Neuron (in vitro differentiated cells): ENCODE measurements at regions not wholly inside any gene's neighbourhood (a gene's known extent, or its start where the extent isn't known, plus 50 kb on each side); places are given as distances from the start of the nearest gene placed in this dataset.
"Not testable (repeated sequence)": the region's sequence is repeated elsewhere in the genome, so short reads cannot be mapped to it uniquely, and the experiment has no call there.

ENCODE experiments used
- H2AFZ ChIP-seq: one replicate; pipeline ENCODE4 v1.6.1; 2013; ENCODE audit warnings: low read depth, mild to moderate bottlenecking, inconsistent platforms, low read length, moderate library complexity
- H3K27me3 ChIP-seq: one replicate; pipeline ENCODE4 v1.6.1; 2013; ENCODE audit warnings: low read length; ENCODE audit not compliant: insufficient read depth
- H3K36me3 ChIP-seq: one replicate; pipeline ENCODE4 v1.6.1; 2013; ENCODE audit warnings: low read length; ENCODE audit not compliant: insufficient read depth
- H3K4me1 ChIP-seq: one replicate; pipeline ENCODE4 v1.6.1; 2013; ENCODE audit warnings: low read length; ENCODE audit not compliant: insufficient read depth
- H3K4me3 ChIP-seq: 2 replicates; pipeline ENCODE4 v1.5.1; 2013; ENCODE audit warnings: mild to moderate bottlenecking, low read length, moderate library complexity
- H3K9me3 ChIP-seq: one replicate; pipeline ENCODE4 v1.6.1; 2013; ENCODE audit warnings: low read length

DNA sequence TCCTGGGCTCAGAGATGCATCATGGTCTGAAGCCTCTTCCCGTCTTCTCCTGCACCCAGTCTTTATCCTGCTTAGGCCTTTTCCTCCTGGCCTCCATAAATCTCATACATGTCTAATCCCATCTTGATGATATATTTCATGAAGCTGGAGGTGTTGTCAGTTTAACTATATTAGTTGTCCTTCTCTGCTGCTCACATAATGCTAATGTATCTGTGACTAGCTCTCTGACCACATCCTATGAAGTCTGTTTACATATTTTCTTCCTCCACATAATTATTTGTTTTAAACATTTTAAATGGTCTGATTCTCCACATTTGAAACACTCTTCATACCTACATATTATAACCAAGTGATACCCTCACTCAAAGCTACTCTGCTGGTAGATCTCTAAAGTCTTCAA lies 315.2 kb upstream of the RND3 start:
- no peak overlapping the region for H3K4me3 ChIP-seq
- H3K36me3 ChIP-seq = no peaks in the 10 kb centered on the region
- no peaks in the 10 kb centered on the region for H3K4me1 ChIP-seq
- no peaks in the 10 kb centered on the region for H3K27me3 ChIP-seq
- H2AFZ ChIP-seq = no peak overlapping the region
- H3K9me3 ChIP-seq = peaks cover 2% of the 10 kb centered on the region

DNA sequence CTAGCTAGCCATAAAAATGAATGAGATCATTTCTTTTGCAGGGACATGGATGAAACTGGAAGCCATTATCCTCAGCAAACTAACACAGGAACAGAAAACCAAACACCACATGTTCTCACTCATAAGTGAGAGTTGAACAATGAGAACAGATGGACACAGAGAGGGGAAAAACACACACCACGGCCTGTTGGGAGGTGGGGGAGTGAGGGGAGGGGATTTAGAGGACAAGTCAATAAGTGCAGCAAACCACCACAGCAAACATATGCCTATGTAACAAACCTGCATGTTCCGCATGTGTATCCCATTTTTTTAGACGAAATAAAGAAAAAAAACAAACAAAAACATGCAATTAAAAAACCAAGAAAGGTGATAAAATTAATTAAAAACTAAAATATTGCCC lies 308.8 kb upstream of the RND3 start:
- H3K4me3 ChIP-seq, H2AFZ ChIP-seq, H3K36me3 ChIP-seq, H3K9me3 ChIP-seq, H3K4me1 ChIP-seq, H3K27me3 ChIP-seq: not testable (repeated sequence)

DNA sequence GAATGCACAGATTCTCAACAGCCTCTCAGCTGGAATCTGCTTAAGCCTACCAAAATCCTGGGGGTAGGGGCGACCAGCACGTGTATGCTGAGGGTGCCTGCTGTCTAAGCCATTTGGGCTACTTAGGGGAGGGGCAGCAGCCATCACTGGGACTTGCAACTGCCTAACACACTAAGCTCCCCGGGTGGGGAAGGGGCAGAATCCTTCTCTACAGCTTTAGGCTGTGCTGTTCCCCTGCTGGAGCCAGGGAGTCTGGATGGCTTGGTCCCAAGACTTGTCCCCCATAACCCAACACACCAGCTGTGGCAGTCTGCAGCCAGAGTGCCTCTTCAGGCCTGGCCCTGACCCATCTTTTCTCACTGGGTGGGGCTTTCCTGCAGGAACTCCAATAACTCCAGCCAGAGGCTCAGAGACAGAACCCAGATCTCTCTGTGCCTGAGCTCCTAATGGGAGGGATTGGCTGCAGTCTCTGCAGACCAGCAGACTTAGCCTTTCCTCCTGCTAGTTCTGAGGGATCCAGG lies 305.4 kb upstream of the RND3 start:
- peaks cover 4% of the 10 kb centered on the region for H3K9me3 ChIP-seq
- no peaks in the 10 kb centered on the region for H3K4me1 ChIP-seq
- no peak overlapping the region for H3K4me3 ChIP-seq
- no peaks in the 10 kb centered on the region for H3K27me3 ChIP-seq
- H3K36me3 ChIP-seq = no peaks in the 10 kb centered on the region
- H2AFZ ChIP-seq = no peak overlapping the region

DNA sequence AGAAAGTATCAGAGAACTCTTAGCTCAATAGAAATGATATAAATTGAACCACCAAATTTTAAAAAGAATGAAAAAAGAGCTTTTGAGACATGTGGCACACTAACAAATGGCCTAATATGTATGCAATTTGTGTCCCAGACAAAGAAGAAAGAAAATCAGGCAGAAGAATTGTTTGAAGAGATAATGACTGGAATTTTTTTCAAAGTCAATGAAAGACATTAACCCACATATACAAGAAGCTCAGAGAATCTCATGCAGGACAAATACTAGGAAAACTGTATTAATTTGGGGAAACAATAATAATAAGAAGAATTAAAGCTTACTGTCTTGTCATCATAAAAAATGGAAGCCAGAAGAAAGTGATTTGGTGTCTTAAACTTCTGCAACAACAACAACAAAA lies 304.1 kb upstream of the RND3 start:
- H3K9me3 ChIP-seq = peaks cover 4% of the 10 kb centered on the region
- no peaks in the 10 kb centered on the region for H3K4me1 ChIP-seq
- no peak overlapping the region for H3K4me3 ChIP-seq
- H3K27me3 ChIP-seq = no peaks in the 10 kb centered on the region
- no peak overlapping the region for H2AFZ ChIP-seq
- no peaks in the 10 kb centered on the region for H3K36me3 ChIP-seq

DNA sequence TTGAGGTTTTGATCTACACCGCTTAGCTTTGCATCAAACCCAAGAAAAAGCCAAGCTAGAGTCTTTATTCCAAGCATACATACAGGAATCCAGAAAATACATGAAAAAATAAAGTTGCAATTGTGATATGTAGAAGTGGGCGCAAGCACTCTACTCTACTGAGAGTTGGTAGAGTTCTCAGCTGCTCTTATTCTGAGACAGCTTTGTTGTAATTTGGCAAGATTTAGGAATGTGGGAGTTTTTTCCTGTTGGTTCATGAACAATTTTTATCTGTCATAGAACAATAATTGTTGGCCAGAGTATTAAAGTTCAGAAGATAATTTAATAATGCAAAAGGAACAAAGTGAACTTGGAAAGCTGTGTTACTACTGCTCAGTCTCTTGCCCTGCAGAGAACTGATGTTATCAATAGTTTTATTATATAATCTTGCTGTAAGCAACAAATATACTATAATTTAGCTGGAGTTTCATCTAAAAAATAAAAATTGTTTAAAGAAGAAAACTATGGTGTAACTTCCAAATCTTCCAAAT lies 302.0 kb upstream of the RND3 start:
- H2AFZ ChIP-seq = no peak overlapping the region
- H3K4me3 ChIP-seq = no peak overlapping the region
- H3K9me3 ChIP-seq = peaks cover 4% of the 10 kb centered on the region
- H3K27me3 ChIP-seq = no peaks in the 10 kb centered on the region
- no peaks in the 10 kb centered on the region for H3K4me1 ChIP-seq
- H3K36me3 ChIP-seq = no peaks in the 10 kb centered on the region

DNA sequence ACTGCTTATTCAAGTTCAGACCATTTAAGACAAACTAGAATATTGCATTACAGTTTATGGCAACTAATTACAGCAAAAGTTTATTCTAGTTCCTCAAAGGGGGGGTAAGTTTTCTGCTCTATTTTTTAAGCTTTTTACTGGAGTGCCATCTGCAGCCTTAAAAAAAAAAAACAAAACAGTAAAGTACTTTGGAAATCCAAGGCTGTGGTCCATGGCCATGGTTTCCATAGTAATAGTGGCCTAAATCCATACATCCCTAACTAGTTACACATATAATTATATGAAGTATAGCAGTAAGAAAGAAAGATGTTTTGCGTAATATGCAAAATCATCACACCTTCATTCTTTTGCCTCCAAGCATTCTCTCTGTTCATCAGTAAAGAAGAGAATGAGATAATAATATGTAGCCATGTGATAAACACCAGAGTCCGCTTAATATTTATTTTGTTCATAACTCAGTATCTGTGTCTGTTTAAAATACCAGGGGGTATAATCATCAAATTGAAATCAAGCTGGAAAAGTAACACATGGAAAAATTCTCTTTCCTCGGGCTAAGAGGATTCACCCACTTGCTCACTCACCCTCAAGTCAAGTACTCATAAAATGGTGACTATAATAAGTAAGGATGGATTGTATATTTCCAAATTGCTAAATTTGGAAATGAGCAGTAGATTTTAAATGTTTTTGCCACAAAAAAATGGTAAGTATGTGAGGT lies 301.1 kb upstream of the RND3 start:
- Histone ChIP-seq H2AFZ (no peak overlapping the region), H3K9me3 (peaks cover 4% of the 10 kb centered on the region), H3K4me3 (no peak overlapping the region), H3K4me1 (no peaks in the 10 kb centered on the region), H3K27me3 (no peaks in the 10 kb centered on the region), H3K36me3 (no peaks in the 10 kb centered on the region)

DNA sequence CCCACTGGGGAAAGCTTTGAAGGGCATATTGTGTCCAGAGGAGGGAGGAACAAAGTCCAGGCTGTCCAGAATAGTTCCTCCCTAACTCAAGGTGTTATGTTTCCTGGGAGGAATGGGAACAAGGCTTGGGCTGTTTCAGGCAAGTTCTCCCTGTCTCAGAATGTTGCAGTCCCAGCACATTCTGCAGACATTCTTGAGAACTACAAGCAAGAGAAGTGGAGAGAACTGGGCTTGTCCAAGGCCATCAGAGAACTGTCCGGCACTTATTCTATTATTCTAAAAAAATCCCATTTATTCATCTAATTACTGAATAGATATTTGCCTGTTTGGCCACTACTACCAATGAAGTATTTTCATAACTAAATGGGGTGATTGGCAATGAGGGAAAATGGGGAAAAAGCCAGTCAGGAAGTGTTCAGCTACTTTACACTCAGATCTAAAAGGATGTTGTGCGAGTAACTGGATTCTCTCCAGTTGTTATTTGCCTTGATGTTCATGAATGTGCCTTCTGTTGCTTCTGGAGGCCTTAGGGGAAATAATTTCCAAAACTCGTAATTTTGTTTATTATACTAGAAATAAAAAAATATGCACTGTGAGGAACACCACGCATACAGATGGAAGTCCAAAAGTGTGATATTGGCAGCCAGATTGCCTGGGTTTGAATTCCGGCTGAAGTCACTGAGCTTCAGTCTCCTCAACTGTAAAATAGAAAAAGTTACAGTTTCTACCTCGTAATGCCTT lies 300.1 kb upstream of the RND3 start:
- no peaks in the 10 kb centered on the region for H3K27me3 ChIP-seq
- peaks cover 4% of the 10 kb centered on the region for H3K4me1 ChIP-seq
- H3K4me3 ChIP-seq = no peak overlapping the region
- H3K36me3 ChIP-seq = no peaks in the 10 kb centered on the region
- no peak overlapping the region for H2AFZ ChIP-seq
- H3K9me3 ChIP-seq = peaks cover 4% of the 10 kb centered on the region

DNA sequence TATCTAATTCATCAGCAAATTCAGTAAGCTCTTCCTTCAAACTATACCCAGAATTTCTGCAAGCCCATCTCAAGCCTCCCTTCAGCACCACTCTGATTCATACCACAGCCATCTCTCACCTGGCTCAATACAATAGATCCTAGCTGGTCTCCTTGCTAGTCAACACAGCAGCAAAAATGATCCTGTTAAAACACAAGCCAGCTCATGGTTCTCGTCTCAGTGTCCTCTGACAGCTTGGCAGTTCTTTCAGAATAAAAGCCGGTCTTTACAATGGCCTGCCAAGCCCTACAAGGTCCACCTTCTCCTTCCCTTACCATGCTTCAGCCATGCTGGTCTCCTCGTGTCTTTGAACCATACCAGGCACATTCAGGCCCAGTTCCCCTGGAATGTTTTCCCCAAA lies 296.9 kb upstream of the RND3 start:
- Histone ChIP-seq H3K4me1 (peaks cover 4% of the 10 kb centered on the region), H3K4me3 (no peak overlapping the region), H3K36me3 (no peaks in the 10 kb centered on the region), H3K9me3 (no peaks in the 10 kb centered on the region), H2AFZ (no peak overlapping the region), H3K27me3 (no peaks in the 10 kb centered on the region)

DNA sequence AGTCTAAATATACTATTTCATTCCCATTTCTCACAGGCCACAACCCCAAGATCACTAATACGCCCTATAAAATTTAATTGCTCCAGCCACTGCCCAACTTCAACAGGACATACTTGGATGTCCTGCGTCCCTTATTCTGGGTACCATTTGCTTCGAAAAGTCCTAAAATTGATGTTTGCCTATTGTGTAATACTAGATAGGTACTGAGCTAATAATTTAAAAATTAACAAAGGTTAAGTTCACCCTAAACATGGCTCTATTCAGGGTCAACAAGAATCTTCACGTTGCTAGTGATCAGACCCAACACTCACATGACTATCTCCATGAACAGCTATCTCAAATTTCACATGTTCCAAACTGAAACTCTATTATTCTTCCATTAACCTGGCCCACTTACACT lies 296.4 kb upstream of the RND3 start:
- no peaks in the 10 kb centered on the region for H3K9me3 ChIP-seq
- H3K4me1 ChIP-seq = peaks cover 6% of the 10 kb centered on the region
- H3K36me3 ChIP-seq = no peaks in the 10 kb centered on the region
- H3K4me3 ChIP-seq = no peak overlapping the region
- H3K27me3 ChIP-seq = no peaks in the 10 kb centered on the region
- no peak overlapping the region for H2AFZ ChIP-seq

DNA sequence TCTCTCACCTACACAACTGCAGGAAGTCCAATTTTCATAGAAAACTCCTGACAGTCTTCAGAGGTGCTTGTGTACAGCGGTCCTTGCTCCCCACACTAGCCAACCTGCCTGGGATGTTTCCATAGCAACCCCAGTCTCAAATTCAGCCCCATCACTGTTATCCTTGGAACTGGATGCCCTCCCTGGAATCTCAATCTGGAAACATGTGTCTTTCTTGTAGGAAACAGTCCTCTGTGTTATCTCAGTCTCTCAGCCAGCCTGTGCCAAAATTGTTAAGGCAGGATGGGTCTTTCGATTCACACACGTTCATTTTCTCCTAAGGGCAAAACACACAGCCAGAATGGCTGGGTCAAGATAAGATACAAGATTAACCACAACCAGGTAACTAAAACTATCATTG lies 295.5 kb upstream of the RND3 start:
- Histone ChIP-seq H3K4me3 (no peak overlapping the region), H3K9me3 (no peaks in the 10 kb centered on the region), H3K4me1 (peaks cover 13% of the 10 kb centered on the region), H2AFZ (no peak overlapping the region), H3K27me3 (no peaks in the 10 kb centered on the region), H3K36me3 (no peaks in the 10 kb centered on the region)

DNA sequence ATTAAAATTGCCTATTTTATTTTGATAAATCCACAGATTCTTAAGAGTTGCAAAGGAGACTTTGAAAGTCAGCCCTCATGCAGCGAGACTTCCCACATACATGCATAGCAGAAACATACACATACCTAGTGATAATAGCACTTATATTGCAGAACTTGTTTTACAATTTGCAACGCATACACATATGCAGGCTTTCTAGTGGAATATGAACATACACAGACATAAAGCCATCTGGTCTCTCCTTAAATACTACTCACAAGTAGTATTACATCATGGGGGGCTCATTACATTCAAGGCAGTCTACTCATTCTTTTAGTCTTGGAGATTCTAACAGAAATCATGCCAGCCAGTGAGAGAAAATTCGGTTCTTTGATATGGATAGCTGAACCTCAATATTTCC lies 295.1 kb upstream of the RND3 start:
- no peaks in the 10 kb centered on the region for H3K9me3 ChIP-seq
- H3K27me3 ChIP-seq = no peaks in the 10 kb centered on the region
- no peak overlapping the region for H3K4me3 ChIP-seq
- H3K4me1 ChIP-seq = peaks cover 13% of the 10 kb centered on the region
- H2AFZ ChIP-seq = no peak overlapping the region
- H3K36me3 ChIP-seq = no peaks in the 10 kb centered on the region

DNA sequence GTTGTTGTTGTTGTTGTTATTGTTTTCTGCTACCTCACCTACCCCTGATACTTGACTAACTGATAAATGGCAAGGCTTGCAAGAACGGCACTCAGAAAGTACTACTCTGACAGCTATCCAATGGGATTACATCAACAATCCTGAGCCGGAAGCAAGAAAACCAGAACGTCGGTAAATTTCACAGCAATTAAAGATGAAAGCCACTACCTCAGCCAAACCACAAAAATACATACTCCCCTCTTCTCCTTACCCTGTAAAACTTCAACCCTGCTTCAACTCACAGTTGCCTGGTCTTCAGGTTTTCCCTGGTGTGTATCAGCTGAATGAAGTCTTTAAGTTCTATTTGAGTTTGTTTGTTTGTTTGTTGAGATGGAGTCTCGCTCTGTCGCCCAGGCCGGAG lies 293.7 kb upstream of the RND3 start:
- Histone ChIP-seq H3K9me3 (no peaks in the 10 kb centered on the region), H2AFZ (no peak overlapping the region), H3K4me3 (no peak overlapping the region)

DNA sequence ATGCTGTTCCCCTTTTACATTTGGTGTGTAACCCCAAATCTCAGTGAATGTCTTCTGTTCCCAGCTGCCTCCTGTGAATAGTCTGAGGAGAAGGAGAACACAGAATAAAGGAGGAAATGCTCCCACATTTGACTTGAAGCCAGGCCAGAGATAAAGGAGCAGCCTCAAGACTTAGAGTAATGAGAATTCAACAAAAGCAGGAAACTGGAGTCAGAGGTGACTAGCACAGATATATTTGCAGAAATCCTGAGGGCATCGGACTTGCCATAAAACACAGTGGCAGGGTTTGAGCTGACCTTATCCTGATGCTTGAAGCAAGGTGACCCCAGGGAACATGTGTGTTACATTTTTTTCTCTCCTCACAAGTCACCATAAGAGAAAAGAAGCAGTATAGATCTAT lies 291.4 kb upstream of the RND3 start:
- Histone ChIP-seq H3K36me3 (no peaks in the 10 kb centered on the region), H2AFZ (no peak overlapping the region), H3K4me3 (no peak overlapping the region), H3K9me3 (no peaks in the 10 kb centered on the region), H3K27me3 (no peaks in the 10 kb centered on the region), H3K4me1 (peaks cover 13% of the 10 kb centered on the region)

More for the DNA sequence above, 293.7 kb upstream of the RND3 start:
- Histone ChIP-seq H3K4me1 (peaks cover 13% of the 10 kb centered on the region), H3K27me3 (no peaks in the 10 kb centered on the region), H3K36me3 (no peaks in the 10 kb centered on the region)
